GM23338 (cell line): ENCODE measurements at regions not wholly inside any gene's neighbourhood (a gene's known extent, or its start where the extent isn't known, plus 50 kb on each side); places are given as distances from the start of the nearest gene placed in this dataset.

Source experiments
- ATAC-seq: fragments of 200-7000 bp; cut with Tn5 transposase; 3 replicates; pipeline ENCODE4 v1.9.1; 2020
- DNase-seq: peaks from one replicate; pipeline ENCODE4 v3.0.0-alpha.2; 2015; ENCODE audit warnings: low spot score
- H2AFZ ChIP-seq: fragments of 200-600 bp; sonication (generic); 2 replicates; pipeline ENCODE4 v1.8.0; 2016; ENCODE audit warnings: antibody characterized with exemption, mild to moderate bottlenecking, moderate library complexity
- H3F3A ChIP-seq: fragments of 200-600 bp; sonication (generic); replicated peaks from 2 replicates; pipeline ENCODE4 v1.8.0; 2017; ENCODE audit warnings: antibody characterized with exemption, mixed run types, low read depth
- H3K27ac ChIP-seq: fragments of 200-600 bp; sonication (generic); 2 replicates; pipeline ENCODE4 v1.6.1; 2016; ENCODE audit warnings: low read depth
- H3K27me3 ChIP-seq: fragments of 200-600 bp; sonication (generic); 2 replicates; pipeline ENCODE4 v1.8.0; 2016; ENCODE audit warnings: mild to moderate bottlenecking, mixed run types, moderate library complexity; ENCODE audit not compliant: insufficient read depth
- H3K36me3 ChIP-seq: fragments of 200-600 bp; sonication (generic); 2 replicates; pipeline ENCODE4 v1.8.0; 2016; ENCODE audit warnings: mild to moderate bottlenecking; ENCODE audit not compliant: insufficient read depth
- H3K4me1 ChIP-seq: fragments of 200-600 bp; sonication (generic); 2 replicates; pipeline ENCODE4 v1.8.0; 2016; ENCODE audit warnings: mild to moderate bottlenecking, moderate library complexity; ENCODE audit not compliant: insufficient read depth
- H3K4me2 ChIP-seq: fragments of 200-600 bp; sonication (generic); 2 replicates; pipeline ENCODE4 v1.7.1; 2017; ENCODE audit warnings: mixed run types
- H3K4me3 ChIP-seq: fragments of 200-600 bp; sonication (generic); 2 replicates; pipeline ENCODE4 v1.6.1; 2016; ENCODE audit warnings: mixed run types
- H3K79me2 ChIP-seq: fragments of 200-600 bp; sonication (generic); replicated peaks from 2 replicates; pipeline ENCODE4 v1.8.0; 2017; ENCODE audit warnings: mild to moderate bottlenecking; ENCODE audit not compliant: insufficient read depth
- H3K9me2 ChIP-seq: fragments of 200-600 bp; sonication (generic); 2 replicates; pipeline ENCODE4 v1.8.0; 2017; ENCODE audit not compliant: insufficient read depth
- H4K20me1 ChIP-seq: fragments of 200-600 bp; sonication (generic); replicated peaks from 2 replicates; pipeline ENCODE4 v1.8.0; 2017; ENCODE audit warnings: mild to moderate bottlenecking; ENCODE audit not compliant: insufficient read depth
- H3K27ac Mint-ChIP-seq: 2 replicates; pipeline ENCODE4 v1.8.0; 2020; ENCODE audit warnings: inconsistent platforms, mild to moderate bottlenecking, moderate library complexity, mixed read lengths
- H3K27me3 Mint-ChIP-seq: 3 replicates; pipeline ENCODE4 v1.8.0; 2022; ENCODE audit warnings: low read depth, mild to moderate bottlenecking, moderate library complexity, mixed read lengths, inconsistent platforms; ENCODE audit not compliant: insufficient read depth, poor library complexity
- H3K36me3 Mint-ChIP-seq: 3 replicates; pipeline ENCODE4 v1.8.0; 2021; ENCODE audit warnings: low read depth, mild to moderate bottlenecking, inconsistent platforms, moderate library complexity, mixed read lengths
- H3K4me1 Mint-ChIP-seq: 3 replicates; pipeline ENCODE4 v1.8.0; 2020; ENCODE audit warnings: mild to moderate bottlenecking, inconsistent platforms, mixed read lengths
- H3K4me3 Mint-ChIP-seq: 3 replicates; pipeline ENCODE4 v1.8.0; 2021; ENCODE audit warnings: moderate library complexity, mild to moderate bottlenecking, inconsistent platforms, mixed read lengths
- H3K9me3 Mint-ChIP-seq: 3 replicates; pipeline ENCODE4 v1.8.0; 2020; ENCODE audit warnings: moderate library complexity, mild to moderate bottlenecking, inconsistent platforms, mixed read lengths
- ETS1 ChIP-seq: IDR thresholded peaks from 2 replicates; pipeline ENCODE4 v1.6.1; 2016; ENCODE audit warnings: antibody characterized with exemption
- EZH2 ChIP-seq: fragments of 200-600 bp; sonication (generic); IDR thresholded peaks from one replicate; pipeline ENCODE4 v1.8.0; 2017; ENCODE audit warnings: antibody characterized with exemption, mild to moderate bottlenecking, low read depth; ENCODE audit not compliant: unreplicated experiment
- EZH2phosphoT487 ChIP-seq: fragments of 200-600 bp; sonication (generic); IDR thresholded peaks from one replicate; pipeline ENCODE4 v1.8.1; 2018; ENCODE audit warnings: antibody characterized with exemption; ENCODE audit not compliant: unreplicated experiment
- NANOG ChIP-seq: IDR thresholded peaks from 2 replicates; pipeline ENCODE4 v1.6.1; 2016; ENCODE audit warnings: antibody characterized with exemption, borderline replicate concordance
- REST ChIP-seq: IDR thresholded peaks from one replicate; pipeline ENCODE4 v1.6.1; 2018; ENCODE audit warnings: antibody characterized with exemption; ENCODE audit not compliant: unreplicated experiment
- STAT1 ChIP-seq: IDR thresholded peaks from one replicate; pipeline ENCODE4 v1.6.1; 2016; ENCODE audit warnings: antibody characterized with exemption; ENCODE audit not compliant: unreplicated experiment
- ZNF114 ChIP-seq: fragments of 250-450 bp; sonication (Bioruptor Pico); IDR thresholded peaks from 2 replicates; pipeline ENCODE4 v1.5.0; 2020; ENCODE audit warnings: mild to moderate bottlenecking, moderate library complexity
- ZNF331 ChIP-seq: fragments of 250-450 bp; sonication (Bioruptor Pico); IDR thresholded peaks from 2 replicates; pipeline ENCODE4 v1.5.0; 2020; ENCODE audit warnings: low read depth, mild to moderate bottlenecking, moderate library complexity
- ZNF462 ChIP-seq: fragments of 250-450 bp; sonication (Bioruptor Pico); IDR thresholded peaks from 2 replicates; pipeline ENCODE4 v1.5.0; 2020; ENCODE audit warnings: mild to moderate bottlenecking, moderate library complexity

GRCh38 chr5:83787631-83788030 lies 67.0 kb upstream of the HAPLN1 start:
- H3K36me3 ChIP-seq, result no peaks in the 10 kb centered on the region
- no peak for TF ChIP-seq ZNF331
- no peak for TF ChIP-seq ETS1
- TF ChIP-seq EZH2, result no peak
- no peak for TF ChIP-seq EZH2phosphoT487
- TF ChIP-seq STAT1, result no peak
- no peak for TF ChIP-seq ZNF114
- TF ChIP-seq NANOG, result no peak
- no peak for TF ChIP-seq REST
- no peak for TF ChIP-seq ZNF462 (CRISPR knock-in tag)
- H3K27ac ChIP-seq, result no peak overlapping the region
- ATAC-seq, result no peak
- no peak overlapping the region for H3K4me2 ChIP-seq
- Mint-ChIP-seq H3K4me1 (no peaks in the 10 kb centered on the region), H3K27ac (no peak overlapping the region), H3K27me3 (no peaks in the 10 kb centered on the region), H3K36me3 (no peaks in the 10 kb centered on the region), H3K9me3 (no peaks in the 10 kb centered on the region), H3K4me3 (no peak overlapping the region)
- no peaks in the 10 kb centered on the region for H3K79me2 ChIP-seq
- no peaks in the 10 kb centered on the region for H3K9me2 ChIP-seq
- H3F3A ChIP-seq, result no peaks in the 10 kb centered on the region
- H4K20me1 ChIP-seq, result no peaks in the 10 kb centered on the region
- DNase-seq, result no peak
- H3K27me3 ChIP-seq, result no peaks in the 10 kb centered on the region
- no peaks in the 10 kb centered on the region for H3K4me1 ChIP-seq
- no peak overlapping the region for H3K4me3 ChIP-seq
- H2AFZ ChIP-seq, result no peak overlapping the region
